DOHH2 (cell line): ENCODE measurements at regions not wholly inside any gene's neighbourhood (a gene's known extent, or its start where the extent isn't known, plus 50 kb on each side); places are given as distances from the start of the nearest gene placed in this dataset.
"Not testable (repeated sequence)": the region's sequence is repeated elsewhere in the genome, so short reads cannot be mapped to it uniquely, and the experiment has no call there.

ENCODE experiments used
- H3F3A ChIP-seq: fragments of 200-600 bp; sonication (generic), shearing (Covaris generic); 2 replicates; pipeline ENCODE4 v1.6.0; 2016; ENCODE audit warnings: antibody characterized with exemption, mild to moderate bottlenecking; ENCODE audit not compliant: control insufficient read depth, insufficient read depth
- H3K27ac ChIP-seq: fragments of 200-600 bp; sonication (generic); 2 replicates; pipeline ENCODE4 v1.5.1; 2014; ENCODE audit warnings: low read depth, mild to moderate bottlenecking, low read length, moderate library complexity
- H3K27me3 ChIP-seq: fragments of 200-600 bp; sonication (generic); 2 replicates; pipeline ENCODE4 v1.6.1; 2014; ENCODE audit warnings: mild to moderate bottlenecking, low read length, mixed read lengths; ENCODE audit not compliant: control insufficient read depth
- H3K36me3 ChIP-seq: fragments of 200-600 bp; sonication (generic); 2 replicates; pipeline ENCODE4 v1.6.1; 2014; ENCODE audit warnings: mild to moderate bottlenecking, low read length, moderate library complexity, mixed read lengths; ENCODE audit not compliant: control insufficient read depth
- H3K4me1 ChIP-seq: fragments of 200-600 bp; sonication (generic); 2 replicates; pipeline ENCODE4 v1.6.1; 2014; ENCODE audit warnings: mild to moderate bottlenecking, low read length, mixed read lengths; ENCODE audit not compliant: control insufficient read depth
- H3K4me2 ChIP-seq: fragments of 200-600 bp; sonication (generic); 2 replicates; pipeline ENCODE4 v1.6.0; 2014; ENCODE audit warnings: mild to moderate bottlenecking, low read length, moderate library complexity
- H3K4me3 ChIP-seq: fragments of 200-600 bp; sonication (generic); 2 replicates; pipeline ENCODE4 v1.5.1; 2014; ENCODE audit warnings: mild to moderate bottlenecking, low read length, mixed read lengths
- H3K79me2 ChIP-seq: fragments of 200-600 bp; sonication (generic); 2 replicates; pipeline ENCODE4 v1.6.1; 2014; ENCODE audit warnings: mild to moderate bottlenecking, low read length, mixed read lengths; ENCODE audit not compliant: control insufficient read depth
- H3K9me2 ChIP-seq: fragments of 200-600 bp; sonication (generic); replicated peaks from 2 replicates; pipeline ENCODE4 v1.6.1; 2014; ENCODE audit warnings: mild to moderate bottlenecking, low read length, mixed read lengths; ENCODE audit not compliant: control insufficient read depth
- H3K9me3 ChIP-seq: fragments of 200-600 bp; sonication (generic); 2 replicates; pipeline ENCODE4 v1.6.1; 2014; ENCODE audit warnings: antibody characterized with exemption, low read length, mixed read lengths; ENCODE audit not compliant: control insufficient read depth, insufficient read depth
- H4K20me1 ChIP-seq: fragments of 200-600 bp; sonication (generic); 2 replicates; pipeline ENCODE4 v1.6.0; 2014; ENCODE audit warnings: low read depth, mild to moderate bottlenecking, antibody characterized with exemption, low read length, moderate library complexity; ENCODE audit not compliant: control insufficient read depth, insufficient read depth
- CTCF ChIP-seq: fragments of 200-600 bp; sonication (generic); IDR thresholded peaks from one replicate; pipeline ENCODE4 v1.5.1; 2014; ENCODE audit warnings: antibody characterized with exemption, mild to moderate bottlenecking, low read depth, low read length; ENCODE audit not compliant: poor library complexity, severe bottlenecking
- EZH2phosphoT487 ChIP-seq: fragments of 200-600 bp; sonication (generic); IDR thresholded peaks from 2 replicates; pipeline ENCODE4 v1.6.1; 2017; ENCODE audit warnings: borderline replicate concordance, mild to moderate bottlenecking, antibody characterized with exemption, low read length, moderate library complexity, mixed read lengths

- Histone ChIP-seq H3K79me2 (no peaks in the 10 kb centered on the region), H3K27ac (no peak overlapping the region), H3K36me3 (no peaks in the 10 kb centered on the region), H3K4me3 (no peak overlapping the region), H3K9me3 (no peaks in the 10 kb centered on the region), H3K27me3 (no peaks in the 10 kb centered on the region), H3F3A (no peaks in the 10 kb centered on the region), H3K4me2 (no peak overlapping the region), H3K9me2 (no peaks in the 10 kb centered on the region), H3K4me1 (no peaks in the 10 kb centered on the region), H4K20me1 (no peaks in the 10 kb centered on the region)
- TF ChIP-seq CTCF: no peak
- no peak for TF ChIP-seq EZH2phosphoT487
Observed at GRCh38 chr3:3951071-3951470, 151.8 kb downstream of the LRRN1 start.

GRCh38 chr3:3951501-3951900 lies 152.3 kb downstream of the LRRN1 start:
- Histone ChIP-seq H3K4me1 (no peaks in the 10 kb centered on the region), H3K27ac (no peak overlapping the region), H3K36me3 (no peaks in the 10 kb centered on the region), H4K20me1 (no peaks in the 10 kb centered on the region), H3K4me2 (no peak overlapping the region), H3K27me3 (no peaks in the 10 kb centered on the region), H3F3A (no peaks in the 10 kb centered on the region), H3K79me2 (no peaks in the 10 kb centered on the region), H3K4me3 (no peak overlapping the region), H3K9me2 (no peaks in the 10 kb centered on the region), H3K9me3 (no peaks in the 10 kb centered on the region)
- TF ChIP-seq EZH2phosphoT487 (no peak), CTCF (no peak)

DNA sequence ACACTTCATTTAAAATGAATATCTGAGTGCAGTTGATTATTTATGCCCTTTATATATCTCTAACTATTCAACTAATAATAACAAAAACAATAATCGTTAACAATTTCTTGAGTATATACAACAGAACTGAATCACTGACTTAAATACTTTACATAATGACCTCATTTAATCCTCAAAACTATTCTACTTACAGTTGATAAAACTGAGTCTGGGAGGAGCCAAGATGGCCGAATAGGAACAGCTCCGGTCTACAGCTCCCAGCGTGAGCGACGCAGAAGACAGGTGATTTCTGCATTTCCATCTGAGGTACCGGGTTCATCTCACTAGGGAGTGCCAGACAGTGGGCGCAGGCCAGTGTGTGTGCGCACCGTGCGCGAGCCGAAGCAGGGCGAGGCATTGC lies 163.6 kb downstream of the LRRN1 start:
- not testable (repeated sequence) for H3K27ac ChIP-seq, H3K4me1 ChIP-seq, H4K20me1 ChIP-seq, H3K4me3 ChIP-seq, H3K4me2 ChIP-seq, H3K79me2 ChIP-seq, H3K27me3 ChIP-seq, H3K36me3 ChIP-seq, H3K9me3 ChIP-seq, H3F3A ChIP-seq, H3K9me2 ChIP-seq

DNA sequence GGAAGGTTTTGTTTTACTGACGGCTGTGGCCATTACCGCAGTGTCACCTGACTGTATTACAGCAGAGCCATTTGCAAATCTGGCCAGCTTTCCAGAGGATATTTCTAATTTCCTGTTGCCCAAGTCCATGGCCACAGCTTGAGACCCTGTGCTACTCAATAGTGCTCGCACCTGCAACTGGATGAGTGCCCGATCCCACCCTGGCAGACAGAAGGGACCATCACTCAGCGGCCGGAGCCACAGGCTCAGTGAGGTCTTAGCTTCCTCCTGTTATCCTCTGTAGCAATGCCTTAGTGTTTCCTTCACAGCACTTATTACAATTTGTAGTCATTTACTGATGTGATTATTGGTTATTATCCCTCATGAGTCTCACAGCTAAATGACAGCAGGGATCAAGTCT lies 184.8 kb downstream of the LRRN1 start:
- Histone ChIP-seq H3F3A (no peaks in the 10 kb centered on the region), H3K9me3 (no peaks in the 10 kb centered on the region), H3K4me2 (no peak overlapping the region), H3K4me3 (no peak overlapping the region), H3K79me2 (no peaks in the 10 kb centered on the region), H3K27ac (no peak overlapping the region), H3K36me3 (no peaks in the 10 kb centered on the region), H4K20me1 (no peaks in the 10 kb centered on the region), H3K4me1 (no peaks in the 10 kb centered on the region), H3K27me3 (no peaks in the 10 kb centered on the region), H3K9me2 (no peaks in the 10 kb centered on the region)
- no peak for TF ChIP-seq CTCF
- no peak for TF ChIP-seq EZH2phosphoT487
